GM23338 (cell line): ENCODE measurements at regions not wholly inside any gene's neighbourhood (a gene's known extent, or its start where the extent isn't known, plus 50 kb on each side); places are given as distances from the start of the nearest gene placed in this dataset.

ENCODE experiments used
- ATAC-seq: fragments of 200-7000 bp; cut with Tn5 transposase; 3 replicates; pipeline ENCODE4 v1.9.1; 2020
- DNase-seq: peaks from one replicate; pipeline ENCODE4 v3.0.0-alpha.2; 2015; ENCODE audit warnings: low spot score
- H2AFZ ChIP-seq: fragments of 200-600 bp; sonication (generic); 2 replicates; pipeline ENCODE4 v1.8.0; 2016; ENCODE audit warnings: antibody characterized with exemption, mild to moderate bottlenecking, moderate library complexity
- H3F3A ChIP-seq: fragments of 200-600 bp; sonication (generic); replicated peaks from 2 replicates; pipeline ENCODE4 v1.8.0; 2017; ENCODE audit warnings: antibody characterized with exemption, mixed run types, low read depth
- H3K27ac ChIP-seq: fragments of 200-600 bp; sonication (generic); 2 replicates; pipeline ENCODE4 v1.6.1; 2016; ENCODE audit warnings: low read depth
- H3K27me3 ChIP-seq: fragments of 200-600 bp; sonication (generic); 2 replicates; pipeline ENCODE4 v1.8.0; 2016; ENCODE audit warnings: mild to moderate bottlenecking, mixed run types, moderate library complexity; ENCODE audit not compliant: insufficient read depth
- H3K36me3 ChIP-seq: fragments of 200-600 bp; sonication (generic); 2 replicates; pipeline ENCODE4 v1.8.0; 2016; ENCODE audit warnings: mild to moderate bottlenecking; ENCODE audit not compliant: insufficient read depth
- H3K4me1 ChIP-seq: fragments of 200-600 bp; sonication (generic); 2 replicates; pipeline ENCODE4 v1.8.0; 2016; ENCODE audit warnings: mild to moderate bottlenecking, moderate library complexity; ENCODE audit not compliant: insufficient read depth
- H3K4me2 ChIP-seq: fragments of 200-600 bp; sonication (generic); 2 replicates; pipeline ENCODE4 v1.7.1; 2017; ENCODE audit warnings: mixed run types
- H3K4me3 ChIP-seq: fragments of 200-600 bp; sonication (generic); 2 replicates; pipeline ENCODE4 v1.6.1; 2016; ENCODE audit warnings: mixed run types
- H3K79me2 ChIP-seq: fragments of 200-600 bp; sonication (generic); replicated peaks from 2 replicates; pipeline ENCODE4 v1.8.0; 2017; ENCODE audit warnings: mild to moderate bottlenecking; ENCODE audit not compliant: insufficient read depth
- H3K9me2 ChIP-seq: fragments of 200-600 bp; sonication (generic); 2 replicates; pipeline ENCODE4 v1.8.0; 2017; ENCODE audit not compliant: insufficient read depth
- H4K20me1 ChIP-seq: fragments of 200-600 bp; sonication (generic); replicated peaks from 2 replicates; pipeline ENCODE4 v1.8.0; 2017; ENCODE audit warnings: mild to moderate bottlenecking; ENCODE audit not compliant: insufficient read depth
- H3K27ac Mint-ChIP-seq: 2 replicates; pipeline ENCODE4 v1.8.0; 2020; ENCODE audit warnings: inconsistent platforms, mild to moderate bottlenecking, moderate library complexity, mixed read lengths
- H3K27me3 Mint-ChIP-seq: 3 replicates; pipeline ENCODE4 v1.8.0; 2022; ENCODE audit warnings: low read depth, mild to moderate bottlenecking, moderate library complexity, mixed read lengths, inconsistent platforms; ENCODE audit not compliant: insufficient read depth, poor library complexity
- H3K36me3 Mint-ChIP-seq: 3 replicates; pipeline ENCODE4 v1.8.0; 2021; ENCODE audit warnings: low read depth, mild to moderate bottlenecking, inconsistent platforms, moderate library complexity, mixed read lengths
- H3K4me1 Mint-ChIP-seq: 3 replicates; pipeline ENCODE4 v1.8.0; 2020; ENCODE audit warnings: mild to moderate bottlenecking, inconsistent platforms, mixed read lengths
- H3K4me3 Mint-ChIP-seq: 3 replicates; pipeline ENCODE4 v1.8.0; 2021; ENCODE audit warnings: moderate library complexity, mild to moderate bottlenecking, inconsistent platforms, mixed read lengths
- H3K9me3 Mint-ChIP-seq: 3 replicates; pipeline ENCODE4 v1.8.0; 2020; ENCODE audit warnings: moderate library complexity, mild to moderate bottlenecking, inconsistent platforms, mixed read lengths
- CREB1 ChIP-seq: fragments of 250-450 bp; sonication (Bioruptor Pico); IDR thresholded peaks from 2 replicates; pipeline ENCODE4 v1.5.0; 2020; ENCODE audit warnings: low read depth, mild to moderate bottlenecking, moderate library complexity
- EZH2 ChIP-seq: fragments of 200-600 bp; sonication (generic); IDR thresholded peaks from one replicate; pipeline ENCODE4 v1.8.0; 2017; ENCODE audit warnings: antibody characterized with exemption, mild to moderate bottlenecking, low read depth; ENCODE audit not compliant: unreplicated experiment
- EZH2phosphoT487 ChIP-seq: fragments of 200-600 bp; sonication (generic); IDR thresholded peaks from one replicate; pipeline ENCODE4 v1.8.1; 2018; ENCODE audit warnings: antibody characterized with exemption; ENCODE audit not compliant: unreplicated experiment
- NANOG ChIP-seq: IDR thresholded peaks from 2 replicates; pipeline ENCODE4 v1.6.1; 2016; ENCODE audit warnings: antibody characterized with exemption, borderline replicate concordance
- POLR2AphosphoS5 ChIP-seq: IDR thresholded peaks from 2 replicates; pipeline ENCODE4 v1.6.1; 2016; ENCODE audit warnings: antibody characterized with exemption, low read depth
- REST ChIP-seq: IDR thresholded peaks from one replicate; pipeline ENCODE4 v1.6.1; 2018; ENCODE audit warnings: antibody characterized with exemption; ENCODE audit not compliant: unreplicated experiment
- STAT1 ChIP-seq: IDR thresholded peaks from one replicate; pipeline ENCODE4 v1.6.1; 2016; ENCODE audit warnings: antibody characterized with exemption; ENCODE audit not compliant: unreplicated experiment
- ZNF114 ChIP-seq: fragments of 250-450 bp; sonication (Bioruptor Pico); IDR thresholded peaks from 2 replicates; pipeline ENCODE4 v1.5.0; 2020; ENCODE audit warnings: mild to moderate bottlenecking, moderate library complexity
- ZNF331 ChIP-seq: fragments of 250-450 bp; sonication (Bioruptor Pico); IDR thresholded peaks from 2 replicates; pipeline ENCODE4 v1.5.0; 2020; ENCODE audit warnings: low read depth, mild to moderate bottlenecking, moderate library complexity
- ZNF462 ChIP-seq: fragments of 250-450 bp; sonication (Bioruptor Pico); IDR thresholded peaks from 2 replicates; pipeline ENCODE4 v1.5.0; 2020; ENCODE audit warnings: mild to moderate bottlenecking, moderate library complexity
- TF ChIP-seq, protein P1 (sequence below), 2 experiments: fragments of 200-600 bp in 1 of 2; sonication (generic) in 1 of 2; conservative IDR thresholded peaks; 2 replicates each; pipeline versions ENCODE4 v1.5.1 to v1.6.1; 2016 to 2017; ENCODE audit warnings: antibody characterized with exemption in 2 of 2, low read depth in 2 of 2, mild to moderate bottlenecking in 2 of 2, moderate library complexity in 1 of 2

DNA sequence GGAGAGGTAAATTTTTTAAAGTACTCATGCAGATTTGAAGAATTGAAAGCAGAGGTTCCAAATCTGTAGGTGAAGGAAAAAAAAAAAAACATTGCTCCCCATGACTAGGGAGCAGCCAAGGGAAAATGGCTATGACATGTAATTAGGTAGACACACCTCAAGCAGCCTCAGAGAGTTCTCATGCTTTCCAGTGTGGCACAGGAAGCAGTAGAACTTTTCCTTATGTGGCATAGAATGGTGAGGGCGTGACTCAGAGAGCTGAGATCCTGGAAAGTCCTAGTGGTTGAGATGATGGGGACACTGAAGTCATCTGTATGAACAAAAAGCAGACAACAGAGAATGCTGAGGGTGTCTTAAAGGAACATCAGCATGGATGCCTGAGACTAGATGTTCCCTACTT is 148.6 kb upstream of the NWD2 start:
- Histone ChIP-seq H4K20me1 (no peaks in the 10 kb centered on the region), H2AFZ (no peak overlapping the region), H3K4me1 (no peaks in the 10 kb centered on the region), H3K27ac (no peak overlapping the region), H3K79me2 (no peaks in the 10 kb centered on the region), H3K36me3 (no peaks in the 10 kb centered on the region), H3K4me2 (no peak overlapping the region), H3F3A (no peaks in the 10 kb centered on the region), H3K4me3 (no peak overlapping the region), H3K27me3 (no peaks in the 10 kb centered on the region), H3K9me2 (no peaks in the 10 kb centered on the region)
- no peak for TF ChIP-seq STAT1
- no peak for TF ChIP-seq NANOG
- no peak for TF ChIP-seq POLR2AphosphoS5
- Mint-ChIP-seq H3K27ac (no peak overlapping the region), H3K4me1 (peaks cover 4% of the 10 kb centered on the region; the same call in 2 of the 3 replicates), H3K4me3 (no peak overlapping the region), H3K27me3 (peaks cover 1% of the 10 kb centered on the region), H3K9me3 (no peaks in the 10 kb centered on the region), H3K36me3 (no peaks in the 10 kb centered on the region)
- DNase-seq (no peak), ATAC-seq (no peak)

DNA sequence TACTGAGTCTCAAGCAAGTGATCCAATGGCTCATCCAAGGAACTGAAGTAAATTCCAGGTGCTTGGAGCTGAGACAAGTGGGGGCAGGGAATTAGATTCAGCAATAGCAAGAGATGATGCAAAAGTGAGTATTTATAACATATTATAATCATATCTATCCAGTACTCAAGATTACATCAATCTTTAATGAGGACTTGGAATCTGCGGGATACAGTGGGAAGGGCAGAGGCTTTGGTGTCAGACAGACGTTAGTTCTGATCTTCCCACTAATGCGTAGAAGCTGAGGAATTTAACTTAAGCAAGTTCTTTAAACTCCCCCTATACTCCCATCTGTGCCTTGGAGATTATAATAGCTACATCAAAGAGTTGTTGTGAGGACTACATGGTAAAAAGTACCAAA is 143.4 kb upstream of the NWD2 start:
- Histone ChIP-seq H3K4me3 (no peak overlapping the region), H3K27ac (no peak overlapping the region), H3K9me2 (no peaks in the 10 kb centered on the region), H3K79me2 (no peaks in the 10 kb centered on the region), H3K27me3 (no peaks in the 10 kb centered on the region), H3F3A (no peaks in the 10 kb centered on the region), H2AFZ (no peak overlapping the region), H3K4me2 (no peak overlapping the region), H3K4me1 (no peaks in the 10 kb centered on the region), H4K20me1 (no peaks in the 10 kb centered on the region), H3K36me3 (no peaks in the 10 kb centered on the region)
- Mint-ChIP-seq H3K27me3 (peaks cover 1% of the 10 kb centered on the region), H3K4me1 (peaks cover 4% of the 10 kb centered on the region; the same call in 2 of the 3 replicates), H3K36me3 (no peaks in the 10 kb centered on the region), H3K9me3 (no peaks in the 10 kb centered on the region), H3K4me3 (no peak overlapping the region), H3K27ac (no peak overlapping the region)
- ATAC-seq (no peak), DNase-seq (no peak)
- TF ChIP-seq EZH2 (no peak), CREB1 (no peak), ZNF331 (CRISPR knock-in tag) (no peak), STAT1 (no peak), ZNF462 (CRISPR knock-in tag) (no peak), POLR2AphosphoS5 (no peak), NANOG (no peak), REST (no peak), ZNF114 (CRISPR knock-in tag) (no peak), EZH2phosphoT487 (no peak)
- TF ChIP-seq, protein P1, sequence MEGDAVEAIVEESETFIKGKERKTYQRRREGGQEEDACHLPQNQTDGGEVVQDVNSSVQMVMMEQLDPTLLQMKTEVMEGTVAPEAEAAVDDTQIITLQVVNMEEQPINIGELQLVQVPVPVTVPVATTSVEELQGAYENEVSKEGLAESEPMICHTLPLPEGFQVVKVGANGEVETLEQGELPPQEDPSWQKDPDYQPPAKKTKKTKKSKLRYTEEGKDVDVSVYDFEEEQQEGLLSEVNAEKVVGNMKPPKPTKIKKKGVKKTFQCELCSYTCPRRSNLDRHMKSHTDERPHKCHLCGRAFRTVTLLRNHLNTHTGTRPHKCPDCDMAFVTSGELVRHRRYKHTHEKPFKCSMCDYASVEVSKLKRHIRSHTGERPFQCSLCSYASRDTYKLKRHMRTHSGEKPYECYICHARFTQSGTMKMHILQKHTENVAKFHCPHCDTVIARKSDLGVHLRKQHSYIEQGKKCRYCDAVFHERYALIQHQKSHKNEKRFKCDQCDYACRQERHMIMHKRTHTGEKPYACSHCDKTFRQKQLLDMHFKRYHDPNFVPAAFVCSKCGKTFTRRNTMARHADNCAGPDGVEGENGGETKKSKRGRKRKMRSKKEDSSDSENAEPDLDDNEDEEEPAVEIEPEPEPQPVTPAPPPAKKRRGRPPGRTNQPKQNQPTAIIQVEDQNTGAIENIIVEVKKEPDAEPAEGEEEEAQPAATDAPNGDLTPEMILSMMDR (conservative IDR thresholded peaks at IDR 0.05; ENCODE audit: low read depth in 2 of 2): no peak
